Bronchial epithelial cell (primary cell): ENCODE measurements at regions not wholly inside any gene's neighbourhood (a gene's known extent, or its start where the extent isn't known, plus 50 kb on each side); places are given as distances from the start of the nearest gene placed in this dataset.

Experiments
- DNase-seq: peaks from one replicate; pipeline ENCODE4 v3.0.0-alpha.2; 2010; ENCODE audit warnings: low read depth
- FAIRE-seq: peaks from 2 replicates; lab custom pipeline; 2011; peaks lifted over from hg19 to GRCh38; lab: Jason Lieb, UNC
- H3K27me3 ChIP-seq: 2 replicates; pipeline ENCODE4 v1.5.1; 2011; ENCODE audit warnings: low read length; ENCODE audit not compliant: control insufficient read depth, insufficient read depth
- H3K36me3 ChIP-seq: 2 replicates; pipeline ENCODE4 v1.5.1; 2011; ENCODE audit warnings: low read length; ENCODE audit not compliant: control insufficient read depth, insufficient read depth
- H3K4me3 ChIP-seq: 2 replicates; pipeline ENCODE4 v1.5.1; 2011; ENCODE audit warnings: mild to moderate bottlenecking, low read depth, low read length, control low read depth
- CTCF ChIP-seq: IDR thresholded peaks from 2 replicates; pipeline ENCODE4 v1.5.1; 2011; ENCODE audit warnings: mild to moderate bottlenecking, moderate library complexity, low read length, control low read depth, inconsistent platforms; ENCODE audit not compliant: insufficient read depth, severe bottlenecking

- DNase-seq: no peak
- TF ChIP-seq CTCF: no peak
- Histone ChIP-seq H3K4me3 (no peak overlapping the region), H3K36me3 (no peaks in the 10 kb centered on the region), H3K27me3 (no peaks in the 10 kb centered on the region)
- FAIRE-seq: peak; percentile 50
These were observed 273.6 kb downstream of the SUDS3 start for GRCh38 chr12:118649765-118650585.

DNA sequence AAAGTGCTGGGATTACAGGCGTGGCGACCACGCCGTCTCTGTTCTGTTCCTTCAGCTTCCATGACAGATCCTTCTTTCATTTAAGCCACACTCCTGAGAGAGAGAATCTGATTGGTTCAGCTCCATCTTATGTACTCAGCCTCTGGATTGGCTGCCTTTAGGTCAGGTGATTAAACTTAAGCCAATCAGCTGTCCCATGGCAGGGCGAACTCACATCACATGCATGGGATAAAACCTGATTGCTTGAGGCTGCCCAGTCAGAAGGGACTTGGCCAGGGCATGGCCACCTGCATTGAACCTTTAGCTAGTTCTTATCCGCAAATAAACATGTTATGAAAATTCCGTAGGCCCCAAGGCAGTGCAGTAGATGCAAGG lies 274.2 kb downstream of the SUDS3 start:
- no peak for TF ChIP-seq CTCF
- no peak for DNase-seq
- no peaks in the 10 kb centered on the region for H3K27me3 ChIP-seq
- no peak overlapping the region for H3K4me3 ChIP-seq
- no peaks in the 10 kb centered on the region for H3K36me3 ChIP-seq
- no peak for FAIRE-seq

GRCh38 chr12:118651487-118651886 lies 275.1 kb downstream of the SUDS3 start:
- FAIRE-seq: no peak
- TF ChIP-seq CTCF: no peak
- Histone ChIP-seq H3K4me3 (no peak overlapping the region), H3K36me3 (no peaks in the 10 kb centered on the region), H3K27me3 (no peaks in the 10 kb centered on the region)
- DNase-seq: no peak

DNA sequence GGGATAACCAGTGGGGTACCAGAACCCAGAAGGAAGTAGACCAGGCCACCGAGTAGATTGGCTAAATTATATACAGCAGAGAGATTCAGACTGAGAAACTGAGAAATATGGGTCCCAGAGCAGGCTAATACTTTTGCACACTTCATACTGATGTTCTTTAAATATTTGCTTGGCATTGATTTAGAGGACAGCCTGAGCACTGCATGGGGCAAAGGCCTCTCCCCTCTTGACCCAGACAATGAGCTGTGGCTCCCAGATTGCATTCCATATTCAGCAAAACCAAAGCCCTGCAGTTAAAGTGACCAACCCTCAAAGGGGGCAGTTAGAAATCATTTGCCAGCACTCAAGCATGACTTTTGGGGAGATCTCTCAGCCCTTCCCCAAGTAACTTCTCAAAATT lies 279.2 kb downstream of the SUDS3 start:
- no peak for TF ChIP-seq CTCF
- FAIRE-seq (no peak), DNase-seq (no peak)
- no peaks in the 10 kb centered on the region for H3K36me3 ChIP-seq
- H3K4me3 ChIP-seq: no peak overlapping the region
- no peaks in the 10 kb centered on the region for H3K27me3 ChIP-seq

GRCh38 chr12:118680356-118680963 lies 300.9 kb upstream of the SRRM4 start:
- no peaks in the 10 kb centered on the region for H3K27me3 ChIP-seq

More at GRCh38 chr12:118680356-118680963, 300.9 kb upstream of the SRRM4 start:
- no peak for FAIRE-seq
- no peaks in the 10 kb centered on the region for H3K36me3 ChIP-seq
- DNase-seq: no peak
- no peak for TF ChIP-seq CTCF
- H3K4me3 ChIP-seq: no peak overlapping the region
